Transverse colon (tissue), 3 donors: ENCODE measurements at regions not wholly inside any gene's neighbourhood (a gene's known extent, or its start where the extent isn't known, plus 50 kb on each side); places are given as distances from the start of the nearest gene placed in this dataset.

Source experiments
- CTCF ChIP-seq, 5 experiments: fragments of 200-600 bp in 3 of 5; fragments of 450-650 bp in 2 of 5; sonication (generic) in 3 of 5; IDR thresholded peaks; 1 replicate in 2 of 5; 2 replicates in 3 of 5; pipeline ENCODE4 v1.5.1; 2016 to 2017; ENCODE audit warnings: antibody characterized with exemption in 5 of 5, inconsistent platforms in 3 of 5, mild to moderate bottlenecking in 2 of 5, moderate library complexity in 1 of 5
- EP300 ChIP-seq: sonication (generic); formaldehyde crosslinking; IDR thresholded peaks from one replicate; pipeline ENCODE4 v1.6.1; 2017; ENCODE audit warnings: antibody characterized with exemption, low read depth

GRCh38 chr1:73356485-73356884 is 841.5 kb downstream of the LRRIQ3 start:
- no peak for TF ChIP-seq CTCF (IDR thresholded peaks at IDR 0.05)
- TF ChIP-seq EP300: no peak
